Erythroblast (primary cell): ENCODE measurements at regions not wholly inside any gene's neighbourhood (a gene's known extent, or its start where the extent isn't known, plus 50 kb on each side); places are given as distances from the start of the nearest gene placed in this dataset.

Source experiments
- GATA1 ChIP-seq: IDR thresholded peaks from 2 replicates; pipeline ENCODE4 v1.6.1; 2011; ENCODE audit warnings: low read depth, mild to moderate bottlenecking, control low read depth, low read length, moderate library complexity
- POLR2A ChIP-seq: IDR thresholded peaks from 2 replicates; pipeline ENCODE4 v1.6.1; 2011; ENCODE audit warnings: mild to moderate bottlenecking, low read length

DNA sequence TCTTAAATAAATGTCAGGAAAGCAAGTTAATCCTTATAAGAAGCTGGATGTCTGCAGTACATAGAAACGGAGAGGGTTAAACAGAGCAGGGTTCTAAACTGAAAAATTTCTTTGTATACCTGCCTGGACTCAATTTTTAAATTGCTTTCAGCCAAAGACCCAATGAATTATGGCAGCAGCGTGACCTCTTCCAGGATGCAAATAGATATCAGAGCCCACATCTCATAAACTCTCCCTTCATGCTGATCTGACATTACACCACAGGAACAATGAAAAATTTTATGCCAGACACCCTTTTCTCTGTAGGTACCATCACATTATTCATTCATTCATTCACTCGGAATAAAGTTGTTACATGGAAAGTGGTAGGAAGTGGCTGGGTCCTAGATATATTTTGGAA, 236.4 kb downstream of the NUF2 start:
- no peak for TF ChIP-seq POLR2A
- no peak for TF ChIP-seq GATA1
